HEK293T (cell line): ENCODE measurements at regions not wholly inside any gene's neighbourhood (a gene's known extent, or its start where the extent isn't known, plus 50 kb on each side); places are given as distances from the start of the nearest gene placed in this dataset.

Source experiments
- ARNT ChIP-seq: fragments of 450-650 bp; IDR thresholded peaks from 2 replicates; pipeline ENCODE4 v1.6.1; 2017; ENCODE audit warnings: mild to moderate bottlenecking
- BHLHE40 ChIP-seq: fragments of 450-650 bp; IDR thresholded peaks from 2 replicates; pipeline ENCODE4 v1.6.1; 2016; ENCODE audit warnings: mild to moderate bottlenecking, moderate library complexity, borderline replicate concordance
- CTBP1 ChIP-seq: fragments of 450-650 bp; IDR thresholded peaks from 2 replicates; pipeline ENCODE4 v1.6.1; 2016; ENCODE audit warnings: borderline replicate concordance
- ELF4 ChIP-seq: fragments of 450-650 bp; IDR thresholded peaks from 2 replicates; pipeline ENCODE4 v1.6.1; 2017; ENCODE audit warnings: antibody characterized with exemption
- FOXA1 ChIP-seq: fragments of 450-650 bp; IDR thresholded peaks from 2 replicates; pipeline ENCODE4 v1.6.1; 2016; ENCODE audit warnings: mild to moderate bottlenecking
- FOXK2 ChIP-seq: fragments of 450-650 bp; IDR thresholded peaks from 2 replicates; pipeline ENCODE4 v1.6.1; 2016; ENCODE audit warnings: mild to moderate bottlenecking
- FOXM1 ChIP-seq: fragments of 450-650 bp; IDR thresholded peaks from 2 replicates; pipeline ENCODE4 v1.6.1; 2017; ENCODE audit warnings: mild to moderate bottlenecking, borderline replicate concordance
- HDGF ChIP-seq: fragments of 450-650 bp; IDR thresholded peaks from 2 replicates; pipeline ENCODE4 v1.6.1; 2017; ENCODE audit warnings: antibody characterized with exemption, borderline replicate concordance
- NFRKB ChIP-seq: fragments of 450-650 bp; IDR thresholded peaks from 2 replicates; pipeline ENCODE4 v1.6.1; 2016; ENCODE audit warnings: mild to moderate bottlenecking, moderate library complexity
- SP1 ChIP-seq: fragments of 450-650 bp; IDR thresholded peaks from 2 replicates; pipeline ENCODE4 v1.6.1; 2017
- SUZ12 ChIP-seq: fragments of 450-650 bp; IDR thresholded peaks from 2 replicates; pipeline ENCODE4 v1.6.1; 2016; ENCODE audit warnings: mild to moderate bottlenecking
- TARDBP ChIP-seq: fragments of 450-650 bp; IDR thresholded peaks from 2 replicates; pipeline ENCODE4 v1.6.1; 2016
- TF ChIP-seq, protein P1 (sequence below): fragments of 450-650 bp; IDR thresholded peaks from 2 replicates; pipeline ENCODE4 v1.6.1; 2016

DNA sequence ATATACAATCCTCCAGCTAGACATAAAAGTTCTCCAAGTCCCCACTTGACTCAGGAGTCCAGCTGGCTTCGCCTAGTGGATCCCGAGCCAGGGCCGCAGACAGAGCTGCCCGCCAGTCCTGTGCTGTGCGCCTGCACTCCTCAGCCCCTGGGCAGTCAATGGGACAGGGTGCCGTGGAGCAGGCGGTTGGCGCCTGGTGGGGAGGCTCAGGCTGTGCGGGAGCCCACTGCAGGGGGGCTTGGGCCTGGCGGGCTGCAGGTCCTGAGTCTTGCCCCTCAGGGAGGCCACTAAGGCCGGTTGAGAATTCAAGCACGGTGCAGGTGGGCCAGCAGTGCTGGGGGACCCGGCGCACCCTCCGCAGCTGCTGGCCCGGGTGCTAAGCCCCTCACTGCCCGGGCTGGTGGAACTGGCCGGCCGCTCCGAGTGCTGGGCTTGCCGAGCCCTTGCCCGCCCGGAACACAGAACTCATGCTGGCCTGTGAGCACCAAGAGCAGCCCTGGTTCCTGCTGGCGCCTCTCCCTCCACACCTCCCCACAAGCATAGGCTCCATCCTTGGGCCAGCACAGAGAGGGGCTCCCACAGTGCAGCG lies 884.8 kb upstream of the LRRC4C start:
- TF ChIP-seq SUZ12 (no peak), SP1 (no peak), ELF4 (no peak), FOXM1 (no peak), TARDBP (no peak), CTBP1 (no peak), BHLHE40 (no peak), FOXA1 (no peak), NFRKB (no peak), ARNT (no peak), HDGF (no peak), FOXK2 (no peak)
- TF ChIP-seq, protein P1, sequence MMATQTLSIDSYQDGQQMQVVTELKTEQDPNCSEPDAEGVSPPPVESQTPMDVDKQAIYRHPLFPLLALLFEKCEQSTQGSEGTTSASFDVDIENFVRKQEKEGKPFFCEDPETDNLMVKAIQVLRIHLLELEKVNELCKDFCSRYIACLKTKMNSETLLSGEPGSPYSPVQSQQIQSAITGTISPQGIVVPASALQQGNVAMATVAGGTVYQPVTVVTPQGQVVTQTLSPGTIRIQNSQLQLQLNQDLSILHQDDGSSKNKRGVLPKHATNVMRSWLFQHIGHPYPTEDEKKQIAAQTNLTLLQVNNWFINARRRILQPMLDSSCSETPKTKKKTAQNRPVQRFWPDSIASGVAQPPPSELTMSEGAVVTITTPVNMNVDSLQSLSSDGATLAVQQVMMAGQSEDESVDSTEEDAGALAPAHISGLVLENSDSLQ = no peak
